T-helper 1 cell treated with Interleukin-12 subunit alpha and Interleukin-12 subunit beta and Interleukin-4 antibody, amounts not matched to agents 30 ng/mL and 1 ng/mL, for 36 hours (primary cell): ENCODE measurements at regions not wholly inside any gene's neighbourhood (a gene's known extent, or its start where the extent isn't known, plus 50 kb on each side); places are given as distances from the start of the nearest gene placed in this dataset.

Source experiments
- intact Hi-C: fragments of 100-400 bp; cut with micrococcal nuclease; formaldehyde crosslinking; loops from one replicate; pipeline ENCODE4 v1.15.1; 2024

GRCh38 chr4:60122820-60123219 is 1077.3 kb upstream of the ADGRL3 start:
- intact Hi-C loops = no loop called here

GRCh38 chr4:60128888-60129287 is 1071.2 kb upstream of the ADGRL3 start:
- intact Hi-C loops = no loop called here

DNA sequence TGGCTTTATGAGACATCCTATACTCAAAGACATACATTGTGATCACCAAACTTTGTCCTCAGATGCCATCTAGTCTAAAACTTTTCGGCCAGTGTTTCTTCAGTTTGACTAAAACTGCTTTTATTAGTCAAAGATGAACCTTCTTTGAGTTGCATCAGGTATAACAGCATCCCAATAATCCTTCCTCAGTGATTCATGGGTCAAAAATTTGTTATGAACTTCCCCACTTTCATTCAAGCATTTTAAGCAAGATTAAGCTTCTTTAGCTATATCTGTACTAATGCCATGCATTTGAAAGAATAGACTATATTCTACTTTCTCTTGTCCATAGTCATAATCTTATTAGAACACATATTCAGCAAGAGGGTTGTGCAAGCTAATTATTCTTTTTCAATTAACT is 1070.4 kb upstream of the ADGRL3 start:
- intact Hi-C loops = no loop called here

GRCh38 chr4:60133375-60133774 is 1066.8 kb upstream of the ADGRL3 start:
- intact Hi-C loops = no loop called here

- intact Hi-C loops = no loop called here
These were observed 1066.0 kb upstream of the ADGRL3 start for GRCh38 chr4:60134099-60134498.

- intact Hi-C loops = no loop called here
These were observed 1045.0 kb upstream of the ADGRL3 start for GRCh38 chr4:60155088-60155487.

GRCh38 chr4:60173103-60173502 is 1027.0 kb upstream of the ADGRL3 start:
- intact Hi-C loops = no loop called here

DNA sequence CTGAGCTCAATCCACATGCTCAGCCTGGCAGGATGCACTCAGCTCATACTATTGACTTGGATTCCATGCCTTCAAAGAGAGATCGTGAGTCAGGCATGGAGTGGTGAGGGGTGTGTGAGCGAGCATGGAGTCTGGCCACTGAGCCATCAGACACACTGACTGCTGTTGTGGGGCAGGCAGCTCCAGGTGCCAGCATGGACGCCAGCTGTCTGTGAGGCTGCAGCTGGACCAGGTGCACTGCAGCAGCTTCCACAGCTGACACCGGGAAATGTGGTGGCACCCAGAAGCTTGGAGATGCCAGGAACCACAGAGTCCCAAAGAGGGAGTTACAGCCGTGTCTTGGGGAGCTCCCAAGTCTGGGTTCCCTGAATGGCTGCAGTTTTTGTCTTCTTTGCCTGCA is 1026.4 kb upstream of the ADGRL3 start:
- intact Hi-C loops = no loop called here

DNA sequence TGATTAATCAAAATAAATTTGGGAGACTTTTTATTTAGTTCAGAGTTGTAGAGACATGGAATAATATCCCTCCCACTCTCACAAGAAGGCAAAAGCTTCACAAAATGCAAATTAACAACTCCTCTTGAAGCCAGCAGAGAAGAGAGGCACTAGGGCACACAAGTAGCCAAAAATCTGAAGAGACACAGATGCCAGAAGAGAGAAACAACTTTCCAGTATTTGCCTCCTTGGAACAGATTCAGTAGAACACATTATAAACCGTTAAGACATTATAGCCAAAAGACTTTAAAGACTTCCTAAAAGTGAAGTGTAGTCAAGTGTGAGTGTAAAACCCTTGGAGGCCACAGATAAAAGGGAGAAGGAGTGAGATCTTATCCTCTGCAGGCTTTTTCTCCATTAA is 1024.9 kb upstream of the ADGRL3 start:
- intact Hi-C loops = no loop called here

DNA sequence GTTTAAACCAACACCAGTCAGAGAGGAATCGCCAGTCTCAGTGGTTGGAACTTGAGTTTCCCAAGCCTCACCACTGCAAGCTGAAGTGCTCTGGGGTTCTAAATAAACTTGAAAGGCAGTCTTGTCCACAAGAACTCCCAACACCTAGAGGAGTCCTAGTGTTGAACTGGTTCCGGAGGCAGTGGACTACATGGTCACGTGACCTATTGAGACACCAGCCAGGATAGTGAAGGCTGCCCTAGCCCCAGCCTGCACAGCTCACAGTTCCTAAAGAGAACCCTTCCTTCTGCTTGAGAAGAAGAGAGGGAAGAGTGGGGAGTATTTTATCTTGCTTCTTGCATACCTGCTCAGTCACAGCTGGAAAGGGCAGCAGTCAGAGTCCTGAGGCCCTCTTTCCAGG is 1012.7 kb upstream of the ADGRL3 start:
- intact Hi-C loops = no loop called here

GRCh38 chr4:60189286-60189685 is 1010.8 kb upstream of the ADGRL3 start:
- intact Hi-C loops = no loop called here

- intact Hi-C loops = no loop called here
These were observed 1005.9 kb upstream of the ADGRL3 start for GRCh38 chr4:60194214-60194613.

DNA sequence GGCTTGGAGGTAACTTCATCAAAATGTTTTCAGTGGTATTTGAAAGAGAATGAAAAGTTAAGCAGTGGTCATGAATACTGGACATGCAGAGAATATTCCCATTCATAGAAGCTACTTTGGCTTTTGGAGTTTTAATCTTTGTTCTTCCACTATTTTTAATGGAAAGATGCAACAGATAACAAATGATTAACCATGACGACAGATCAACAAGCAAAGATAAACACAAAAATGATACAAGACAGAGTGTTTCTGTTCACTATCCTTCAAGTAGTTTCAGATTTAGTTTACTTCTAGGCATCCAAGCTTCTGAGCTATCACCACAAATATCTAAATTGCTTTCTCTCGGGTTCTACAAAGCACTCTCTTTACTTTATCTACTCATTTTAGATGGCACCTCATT is 1004.9 kb upstream of the ADGRL3 start:
- intact Hi-C loops = no loop called here

DNA sequence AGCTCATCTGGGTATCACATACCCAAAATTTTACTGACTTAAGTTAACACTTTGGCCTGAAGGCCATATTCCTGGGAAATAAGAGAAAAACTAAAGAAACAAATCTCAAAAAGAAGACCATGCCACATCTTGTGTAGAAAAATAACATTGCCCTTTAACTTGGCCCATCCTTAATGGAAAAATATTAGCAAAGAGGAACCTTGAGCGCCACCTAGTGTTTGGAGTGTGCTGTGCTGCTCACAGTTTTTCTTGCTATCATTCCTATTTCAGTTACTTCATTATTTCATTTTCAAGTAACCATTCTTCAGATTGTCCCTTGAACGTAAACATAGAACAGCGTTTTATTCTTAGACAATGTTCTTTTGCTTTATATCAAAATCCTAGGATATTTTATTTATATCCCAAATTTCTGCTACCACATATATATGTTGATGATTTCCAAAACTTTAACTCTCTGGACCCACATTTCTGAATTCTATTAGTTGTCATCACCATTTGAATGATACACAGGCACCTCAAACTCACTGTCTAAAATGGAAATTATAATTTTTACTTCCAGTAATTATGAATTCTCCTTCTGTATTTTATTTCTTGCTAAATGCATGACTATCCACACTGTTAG is 999.0 kb upstream of the ADGRL3 start:
- intact Hi-C loops = loop anchor here (2.0 kb wide), 1 partner anchor 954 kb away; no protein-coding TSS in a partner anchor

- intact Hi-C loops = no loop called here
These were observed 990.5 kb upstream of the ADGRL3 start for GRCh38 chr4:60209588-60209987.

DNA sequence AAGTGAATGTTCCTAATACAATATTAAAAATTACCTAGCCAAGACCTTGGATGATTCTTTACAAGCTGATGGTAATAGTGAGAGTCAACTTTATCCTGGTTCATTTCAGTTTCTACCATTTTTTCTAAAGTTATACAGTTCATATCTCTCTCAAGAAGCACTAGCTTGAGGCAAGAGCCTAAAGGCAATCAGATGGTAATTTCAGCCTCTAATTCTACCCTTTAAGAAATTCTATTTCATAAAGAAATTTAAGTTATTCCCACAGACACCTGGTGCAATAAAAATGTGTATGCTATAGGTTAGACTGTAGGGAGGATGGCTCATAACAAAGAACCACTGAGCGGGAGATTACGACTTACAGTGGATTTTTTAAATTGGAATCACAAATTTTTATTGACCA is 984.2 kb upstream of the ADGRL3 start:
- intact Hi-C loops = no loop called here

GRCh38 chr4:60216752-60217151 is 983.4 kb upstream of the ADGRL3 start:
- intact Hi-C loops = no loop called here

DNA sequence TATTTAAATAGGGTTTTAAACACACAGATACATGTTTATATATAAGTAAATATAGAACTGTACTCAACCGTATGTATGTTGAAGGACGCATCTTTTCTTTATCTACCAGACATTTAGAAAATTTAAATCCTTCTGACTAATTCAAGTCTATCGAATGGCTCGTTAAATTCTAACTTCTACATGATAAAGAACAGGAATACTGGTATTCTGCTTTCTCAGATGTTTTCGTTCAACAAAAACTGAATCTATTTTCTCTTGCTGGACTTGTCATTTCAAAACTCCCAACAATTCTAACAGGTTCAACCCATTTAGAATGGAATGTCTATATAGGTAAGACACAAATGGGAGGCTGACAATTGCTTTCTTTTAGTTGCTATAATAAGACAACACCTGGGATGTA is 978.3 kb upstream of the ADGRL3 start:
- intact Hi-C loops = no loop called here

DNA sequence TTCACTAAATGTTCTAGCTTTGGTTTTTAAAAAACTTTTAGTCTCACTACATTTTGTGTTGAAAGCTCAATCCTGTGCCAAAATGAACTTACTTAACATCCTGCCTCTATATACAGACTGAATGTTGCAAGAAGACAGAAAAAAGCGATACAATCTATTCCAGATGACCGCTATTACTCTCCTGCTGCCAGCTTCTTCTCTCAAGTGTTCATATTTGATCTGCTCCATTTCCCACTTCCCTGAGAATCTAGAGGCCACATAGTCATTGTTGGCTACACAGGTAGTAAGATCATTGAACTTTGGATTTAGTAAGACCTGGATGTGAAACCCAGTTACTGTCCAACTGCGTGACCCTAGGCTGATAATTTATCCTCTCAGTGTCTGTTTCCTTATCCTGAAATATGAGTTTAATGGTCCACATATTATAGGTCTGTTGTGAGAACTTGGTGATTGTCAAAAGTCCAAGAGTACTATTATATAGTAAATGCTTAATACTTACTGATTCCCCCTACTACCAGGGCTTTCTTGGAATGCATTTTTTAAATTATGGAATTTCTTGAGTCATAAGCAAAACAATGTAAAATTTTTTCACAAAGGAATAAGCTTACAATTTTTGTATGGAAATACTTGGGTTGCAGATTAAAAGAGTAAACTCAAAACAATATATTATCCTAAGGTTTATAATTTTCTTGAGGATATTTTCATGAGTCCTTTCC is 976.8 kb upstream of the ADGRL3 start:
- intact Hi-C loops = no loop called here

GRCh38 chr4:60241866-60242265 is 958.3 kb upstream of the ADGRL3 start:
- intact Hi-C loops = no loop called here

GRCh38 chr4:60249784-60250183 is 950.3 kb upstream of the ADGRL3 start:
- intact Hi-C loops = no loop called here

- intact Hi-C loops = no loop called here
These were observed 949.5 kb upstream of the ADGRL3 start for GRCh38 chr4:60250657-60251056.

- intact Hi-C loops = no loop called here
These were observed 940.3 kb upstream of the ADGRL3 start for GRCh38 chr4:60259781-60260180.
